ENCODE measurements at regions not wholly inside any gene's neighbourhood (a gene's known extent, or its start where the extent isn't known, plus 50 kb on each side); places are given as distances from the start of the nearest gene placed in this dataset.

DNA sequence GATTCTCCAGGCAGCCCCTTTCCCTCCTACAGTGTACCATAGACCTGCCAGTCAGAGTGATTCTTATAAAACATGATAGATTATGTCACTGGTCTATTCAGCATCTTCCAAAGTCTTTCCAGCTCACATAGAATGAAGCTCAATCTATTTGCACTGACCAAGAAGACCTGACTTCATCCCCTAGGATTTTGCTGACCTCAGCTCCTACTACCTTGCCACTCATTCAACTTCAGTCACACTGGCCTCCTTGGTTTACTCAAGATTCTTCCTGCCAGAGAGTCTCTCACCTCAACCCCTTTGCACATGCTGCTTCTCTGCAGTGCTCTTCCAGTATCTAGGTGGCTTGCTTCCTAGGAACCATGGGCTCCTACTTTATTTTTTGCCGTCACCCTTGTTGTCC is 392.9 kb downstream of the PID1 start:
- DNase-seq (ENCODE audit: low read depth, low spot score) (no peak), ATAC-seq (no peak)
- no peaks in the 10 kb centered on the region for H3K27me3 ChIP-seq (ENCODE audit: control insufficient read depth, insufficient read depth, low read length)
- no TSS peak for BruUV-seq (replicated peaks)
- no peak overlapping the region for H3K27ac ChIP-seq (ENCODE audit: low read length)
- intact Hi-C loops (cut with micrococcal nuclease; ENCODE audit: unreplicated experiment) (no loop called here), in situ Hi-C loops (cut with HindIII; ENCODE audit: low pct_unique_long_range_greater_than_20kb, low sequenced_read_pairs) (no loop called here)
- TF ChIP-seq, protein P1, sequence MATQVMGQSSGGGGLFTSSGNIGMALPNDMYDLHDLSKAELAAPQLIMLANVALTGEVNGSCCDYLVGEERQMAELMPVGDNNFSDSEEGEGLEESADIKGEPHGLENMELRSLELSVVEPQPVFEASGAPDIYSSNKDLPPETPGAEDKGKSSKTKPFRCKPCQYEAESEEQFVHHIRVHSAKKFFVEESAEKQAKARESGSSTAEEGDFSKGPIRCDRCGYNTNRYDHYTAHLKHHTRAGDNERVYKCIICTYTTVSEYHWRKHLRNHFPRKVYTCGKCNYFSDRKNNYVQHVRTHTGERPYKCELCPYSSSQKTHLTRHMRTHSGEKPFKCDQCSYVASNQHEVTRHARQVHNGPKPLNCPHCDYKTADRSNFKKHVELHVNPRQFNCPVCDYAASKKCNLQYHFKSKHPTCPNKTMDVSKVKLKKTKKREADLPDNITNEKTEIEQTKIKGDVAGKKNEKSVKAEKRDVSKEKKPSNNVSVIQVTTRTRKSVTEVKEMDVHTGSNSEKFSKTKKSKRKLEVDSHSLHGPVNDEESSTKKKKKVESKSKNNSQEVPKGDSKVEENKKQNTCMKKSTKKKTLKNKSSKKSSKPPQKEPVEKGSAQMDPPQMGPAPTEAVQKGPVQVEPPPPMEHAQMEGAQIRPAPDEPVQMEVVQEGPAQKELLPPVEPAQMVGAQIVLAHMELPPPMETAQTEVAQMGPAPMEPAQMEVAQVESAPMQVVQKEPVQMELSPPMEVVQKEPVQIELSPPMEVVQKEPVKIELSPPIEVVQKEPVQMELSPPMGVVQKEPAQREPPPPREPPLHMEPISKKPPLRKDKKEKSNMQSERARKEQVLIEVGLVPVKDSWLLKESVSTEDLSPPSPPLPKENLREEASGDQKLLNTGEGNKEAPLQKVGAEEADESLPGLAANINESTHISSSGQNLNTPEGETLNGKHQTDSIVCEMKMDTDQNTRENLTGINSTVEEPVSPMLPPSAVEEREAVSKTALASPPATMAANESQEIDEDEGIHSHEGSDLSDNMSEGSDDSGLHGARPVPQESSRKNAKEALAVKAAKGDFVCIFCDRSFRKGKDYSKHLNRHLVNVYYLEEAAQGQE (IDR thresholded peaks at IDR 0.05; ENCODE audit: insufficient read depth in 1 of 2, low read depth in 2 of 2, low read length in 1 of 2), result no peak
- H3K4me1 ChIP-seq (ENCODE audit: control insufficient read depth, insufficient read depth, low read length), result no peaks in the 10 kb centered on the region
- ChIA-PET CTCF (no interaction called here), POLR2A (no interaction called here)
- H3K9me3 ChIP-seq (ENCODE audit: control insufficient read depth, insufficient read depth, low read depth, low read length), result no peaks in the 10 kb centered on the region
- no peak overlapping the region for H3K4me3 ChIP-seq (ENCODE audit: low read depth in 2 of 2, low read length in 2 of 2)
- no peaks in the 10 kb centered on the region for H3K36me3 ChIP-seq (ENCODE audit: control insufficient read depth, insufficient read depth, low read length)

DNA sequence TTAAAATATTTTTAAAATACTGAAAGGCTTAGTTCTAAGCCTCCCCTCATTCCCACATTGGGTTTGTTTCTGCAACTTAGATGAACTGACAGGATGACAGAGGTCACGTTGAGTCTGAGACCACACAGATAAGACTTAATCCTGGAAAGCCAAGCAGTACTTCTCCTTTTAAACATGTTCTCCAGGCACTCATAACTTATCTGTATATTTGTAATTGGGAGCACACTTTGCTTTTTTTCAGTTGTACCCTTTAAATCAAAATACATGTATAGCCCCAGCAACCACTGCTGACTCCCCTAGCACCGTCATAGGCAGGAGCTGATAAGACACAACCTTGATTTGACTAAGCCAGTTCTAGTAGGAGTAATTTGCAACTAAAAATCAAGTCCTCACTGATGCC is 394.8 kb downstream of the PID1 start:
- no peaks in the 10 kb centered on the region for H3K4me1 ChIP-seq (ENCODE audit: control insufficient read depth, insufficient read depth, low read length)
- ATAC-seq (no peak), DNase-seq (ENCODE audit: low read depth, low spot score) (no peak)
- H3K27me3 ChIP-seq (ENCODE audit: control insufficient read depth, insufficient read depth, low read length), result no peaks in the 10 kb centered on the region
- H3K9me3 ChIP-seq (ENCODE audit: control insufficient read depth, insufficient read depth, low read depth, low read length), result 0 out of 2 replicates have a peak, but pooled peaks cover 4% of the 10 kb centered on the region
- CTCF ChIA-PET, result no interaction called here
- POLR2A ChIA-PET, result no interaction called here
- intact Hi-C loops (cut with micrococcal nuclease; ENCODE audit: unreplicated experiment) (no loop called here), in situ Hi-C loops (cut with HindIII; ENCODE audit: low pct_unique_long_range_greater_than_20kb, low sequenced_read_pairs) (no loop called here)
- H3K36me3 ChIP-seq (ENCODE audit: control insufficient read depth, insufficient read depth, low read length), result no peaks in the 10 kb centered on the region
- no peak overlapping the region for H3K4me3 ChIP-seq (ENCODE audit: low read depth in 2 of 2, low read length in 2 of 2)
- no peak overlapping the region for H3K27ac ChIP-seq (ENCODE audit: low read length)
- TF ChIP-seq TCF7L2 (IDR thresholded peaks at IDR 0.05; ENCODE audit: low read depth, low read length) (no peak), POLR2AphosphoS5 (IDR thresholded peaks at IDR 0.05; ENCODE audit: low read depth, low read length) (no peak), SIN3A (IDR thresholded peaks at IDR 0.05; ENCODE audit: borderline replicate concordance, insufficient read depth, low read depth, low read length) (no peak)
- TF ChIP-seq, protein P2, sequence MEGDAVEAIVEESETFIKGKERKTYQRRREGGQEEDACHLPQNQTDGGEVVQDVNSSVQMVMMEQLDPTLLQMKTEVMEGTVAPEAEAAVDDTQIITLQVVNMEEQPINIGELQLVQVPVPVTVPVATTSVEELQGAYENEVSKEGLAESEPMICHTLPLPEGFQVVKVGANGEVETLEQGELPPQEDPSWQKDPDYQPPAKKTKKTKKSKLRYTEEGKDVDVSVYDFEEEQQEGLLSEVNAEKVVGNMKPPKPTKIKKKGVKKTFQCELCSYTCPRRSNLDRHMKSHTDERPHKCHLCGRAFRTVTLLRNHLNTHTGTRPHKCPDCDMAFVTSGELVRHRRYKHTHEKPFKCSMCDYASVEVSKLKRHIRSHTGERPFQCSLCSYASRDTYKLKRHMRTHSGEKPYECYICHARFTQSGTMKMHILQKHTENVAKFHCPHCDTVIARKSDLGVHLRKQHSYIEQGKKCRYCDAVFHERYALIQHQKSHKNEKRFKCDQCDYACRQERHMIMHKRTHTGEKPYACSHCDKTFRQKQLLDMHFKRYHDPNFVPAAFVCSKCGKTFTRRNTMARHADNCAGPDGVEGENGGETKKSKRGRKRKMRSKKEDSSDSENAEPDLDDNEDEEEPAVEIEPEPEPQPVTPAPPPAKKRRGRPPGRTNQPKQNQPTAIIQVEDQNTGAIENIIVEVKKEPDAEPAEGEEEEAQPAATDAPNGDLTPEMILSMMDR (IDR thresholded peaks at IDR 0.05), result no peak
- no TSS peak for BruUV-seq (replicated peaks)

DNA sequence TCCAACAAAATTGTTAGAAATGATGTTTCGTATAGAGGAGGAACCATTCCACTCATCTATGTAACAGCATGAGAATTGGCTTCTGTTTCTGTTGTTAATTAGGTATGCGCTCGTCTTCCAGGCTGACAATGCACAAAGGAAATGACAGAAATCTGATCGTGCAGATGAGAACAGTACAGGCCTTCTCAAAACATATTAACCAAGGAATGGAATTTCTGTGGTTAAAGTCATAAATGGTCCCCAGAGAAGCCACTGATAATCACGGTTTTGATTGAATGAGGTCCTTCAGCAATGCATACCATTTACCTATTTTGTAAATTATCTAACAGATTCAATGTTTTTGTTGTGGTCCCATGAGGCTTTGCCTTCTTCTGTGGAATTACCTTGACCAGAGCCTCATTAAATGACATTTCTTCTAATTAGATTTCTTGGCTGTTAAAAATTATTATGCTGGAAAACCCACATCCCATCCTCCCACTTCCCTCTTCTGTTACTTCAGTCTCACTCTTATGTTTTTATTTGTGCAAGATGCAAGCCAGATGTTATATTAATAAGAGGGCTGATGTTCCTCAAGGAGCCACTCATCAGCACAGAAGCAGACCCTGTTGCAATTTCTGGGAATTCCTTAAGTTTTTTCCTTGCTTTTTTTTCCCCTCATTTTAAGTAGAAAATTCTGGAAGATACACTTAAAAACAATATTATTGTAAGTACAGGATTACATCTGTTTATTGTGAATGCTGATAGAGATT is 395.8 kb downstream of the PID1 start:
- H3K4me1 ChIP-seq (ENCODE audit: control insufficient read depth, insufficient read depth, low read length), result no peaks in the 10 kb centered on the region
- TF ChIP-seq, protein P1 (IDR thresholded peaks at IDR 0.05; ENCODE audit: insufficient read depth in 1 of 2, low read depth in 2 of 2, low read length in 1 of 2), result no peak
- no peak for TF ChIP-seq SIN3A (IDR thresholded peaks at IDR 0.05; ENCODE audit: borderline replicate concordance, insufficient read depth, low read depth, low read length)
- TF ChIP-seq TCF7L2 (IDR thresholded peaks at IDR 0.05; ENCODE audit: low read depth, low read length), result no peak
- TF ChIP-seq, protein P2 (IDR thresholded peaks at IDR 0.05), result no peak
- no peak for TF ChIP-seq POLR2AphosphoS5 (IDR thresholded peaks at IDR 0.05; ENCODE audit: low read depth, low read length)
- intact Hi-C loops (cut with micrococcal nuclease; ENCODE audit: unreplicated experiment) (no loop called here), in situ Hi-C loops (cut with HindIII; ENCODE audit: low pct_unique_long_range_greater_than_20kb, low sequenced_read_pairs) (no loop called here)
- ChIA-PET CTCF (no interaction called here), POLR2A (no interaction called here)
- ATAC-seq, result no peak
- BruUV-seq (replicated peaks), result no TSS peak
- no peaks in the 10 kb centered on the region for H3K27me3 ChIP-seq (ENCODE audit: control insufficient read depth, insufficient read depth, low read length)
- no peak overlapping the region for H3K4me3 ChIP-seq (ENCODE audit: low read depth in 2 of 2, low read length in 2 of 2)
- no peak for DNase-seq (ENCODE audit: low read depth, low spot score)
- 0 out of 2 replicates have a peak, but pooled peaks cover 4% of the 10 kb centered on the region for H3K9me3 ChIP-seq (ENCODE audit: control insufficient read depth, insufficient read depth, low read depth, low read length)
- no peak overlapping the region for H3K27ac ChIP-seq (ENCODE audit: low read length)
- H3K36me3 ChIP-seq (ENCODE audit: control insufficient read depth, insufficient read depth, low read length), result no peaks in the 10 kb centered on the region

All from Panc1 (cell line).